LNCAP (cell line): ENCODE measurements at regions not wholly inside any gene's neighbourhood (a gene's known extent, or its start where the extent isn't known, plus 50 kb on each side); places are given as distances from the start of the nearest gene placed in this dataset.

Experiments
- TF ChIP-seq, protein P1 (sequence below): fragments of 450-650 bp; IDR thresholded peaks from 2 replicates; pipeline ENCODE4 v1.5.1; 2017; ENCODE audit warnings: mild to moderate bottlenecking

DNA sequence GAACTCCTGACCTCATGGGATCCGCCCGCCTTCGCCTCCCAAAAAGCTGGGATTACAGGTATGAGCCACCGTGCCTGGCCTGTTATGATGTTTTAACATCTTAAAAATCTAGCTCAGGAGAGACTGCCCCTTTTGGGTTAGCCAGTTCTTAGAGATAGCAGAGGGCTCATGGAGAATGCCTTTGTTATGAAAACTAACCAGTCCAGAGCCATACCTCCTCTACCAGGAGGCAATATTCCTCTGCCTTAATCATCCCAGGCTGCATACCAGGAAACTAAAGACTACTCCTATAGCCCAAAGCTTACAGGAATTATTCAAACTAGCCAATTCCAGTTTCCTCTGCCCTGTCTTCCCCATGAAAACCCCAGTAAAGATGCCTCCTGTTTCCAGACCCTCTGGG lies 96.0 kb upstream of the MDM1 start:
- TF ChIP-seq, protein P1, sequence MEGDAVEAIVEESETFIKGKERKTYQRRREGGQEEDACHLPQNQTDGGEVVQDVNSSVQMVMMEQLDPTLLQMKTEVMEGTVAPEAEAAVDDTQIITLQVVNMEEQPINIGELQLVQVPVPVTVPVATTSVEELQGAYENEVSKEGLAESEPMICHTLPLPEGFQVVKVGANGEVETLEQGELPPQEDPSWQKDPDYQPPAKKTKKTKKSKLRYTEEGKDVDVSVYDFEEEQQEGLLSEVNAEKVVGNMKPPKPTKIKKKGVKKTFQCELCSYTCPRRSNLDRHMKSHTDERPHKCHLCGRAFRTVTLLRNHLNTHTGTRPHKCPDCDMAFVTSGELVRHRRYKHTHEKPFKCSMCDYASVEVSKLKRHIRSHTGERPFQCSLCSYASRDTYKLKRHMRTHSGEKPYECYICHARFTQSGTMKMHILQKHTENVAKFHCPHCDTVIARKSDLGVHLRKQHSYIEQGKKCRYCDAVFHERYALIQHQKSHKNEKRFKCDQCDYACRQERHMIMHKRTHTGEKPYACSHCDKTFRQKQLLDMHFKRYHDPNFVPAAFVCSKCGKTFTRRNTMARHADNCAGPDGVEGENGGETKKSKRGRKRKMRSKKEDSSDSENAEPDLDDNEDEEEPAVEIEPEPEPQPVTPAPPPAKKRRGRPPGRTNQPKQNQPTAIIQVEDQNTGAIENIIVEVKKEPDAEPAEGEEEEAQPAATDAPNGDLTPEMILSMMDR: no peak

DNA sequence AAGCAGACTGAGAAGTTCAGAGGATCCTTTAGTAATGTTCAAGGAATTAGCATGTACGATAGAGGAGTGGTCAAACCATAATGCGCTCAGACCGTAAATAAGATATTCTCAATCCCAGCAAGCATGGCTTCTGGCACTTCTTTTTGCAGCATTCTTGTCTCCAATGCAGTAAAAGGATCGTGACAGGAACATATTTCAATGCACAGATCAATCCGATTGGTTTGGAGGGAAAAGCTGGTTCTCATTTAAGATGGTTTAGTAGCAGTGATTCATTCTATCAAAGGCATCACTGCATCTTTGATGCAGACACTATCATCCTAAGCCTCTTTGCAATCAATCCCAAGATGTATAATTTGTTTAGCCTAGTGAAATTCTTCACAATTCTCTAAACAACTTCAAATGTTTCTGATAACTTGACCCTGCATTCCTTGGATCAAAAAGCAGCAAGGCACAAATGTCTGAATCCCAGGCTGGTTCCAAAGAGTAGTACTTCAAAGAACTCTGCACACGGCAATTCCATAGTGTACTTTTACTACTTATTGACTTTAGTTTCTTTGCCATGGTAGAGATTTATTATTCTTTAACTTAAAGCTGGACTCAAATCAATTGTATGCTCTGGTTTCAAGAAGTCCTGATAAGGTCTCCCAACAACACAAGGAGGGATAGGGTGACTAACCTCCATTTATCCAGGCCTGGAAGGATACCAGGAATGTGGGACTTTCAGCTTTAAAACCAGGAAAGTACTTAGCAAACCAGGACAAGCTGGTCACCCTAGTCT lies 96.8 kb upstream of the MDM1 start:
- TF ChIP-seq, protein P1: no peak

DNA sequence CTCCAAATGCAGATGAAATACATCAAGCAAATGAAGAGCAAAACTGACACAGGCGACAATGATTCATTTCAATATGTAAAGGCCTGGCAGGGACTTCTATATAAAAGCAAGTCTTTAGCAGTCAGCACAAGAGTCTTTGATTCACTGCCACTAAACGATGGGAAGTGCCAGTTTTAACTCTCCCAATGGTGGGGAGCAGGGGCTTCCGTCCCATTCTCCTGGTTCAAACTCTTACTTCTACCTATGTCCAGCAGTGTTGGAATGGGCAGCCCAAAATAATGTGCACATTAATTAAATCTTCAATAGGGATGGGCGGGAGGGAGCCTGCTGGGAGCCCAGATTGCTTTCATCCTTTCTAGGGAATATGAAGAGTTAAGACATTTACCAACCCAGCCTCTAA lies 97.5 kb upstream of the MDM1 start:
- TF ChIP-seq, protein P1: no peak

DNA sequence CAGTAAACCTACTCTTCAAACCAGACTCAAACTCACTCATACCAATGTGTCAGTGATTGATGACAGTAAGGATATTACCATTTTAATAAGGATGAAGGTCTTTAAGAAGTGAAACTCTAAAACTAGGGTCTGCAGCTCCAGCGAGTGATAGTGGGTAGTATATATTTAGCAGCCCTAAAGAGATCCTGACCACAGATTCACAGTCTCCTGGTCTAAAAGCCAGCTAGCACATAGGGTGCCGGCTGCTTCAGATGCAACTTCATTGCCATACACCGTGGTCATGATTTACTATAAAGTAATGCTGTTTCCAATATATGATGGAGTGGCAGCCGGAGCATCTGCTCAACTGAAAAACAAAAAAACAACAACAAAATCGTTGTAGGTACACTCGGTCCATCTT lies 99.6 kb upstream of the MDM1 start:
- TF ChIP-seq, protein P1: no peak

DNA sequence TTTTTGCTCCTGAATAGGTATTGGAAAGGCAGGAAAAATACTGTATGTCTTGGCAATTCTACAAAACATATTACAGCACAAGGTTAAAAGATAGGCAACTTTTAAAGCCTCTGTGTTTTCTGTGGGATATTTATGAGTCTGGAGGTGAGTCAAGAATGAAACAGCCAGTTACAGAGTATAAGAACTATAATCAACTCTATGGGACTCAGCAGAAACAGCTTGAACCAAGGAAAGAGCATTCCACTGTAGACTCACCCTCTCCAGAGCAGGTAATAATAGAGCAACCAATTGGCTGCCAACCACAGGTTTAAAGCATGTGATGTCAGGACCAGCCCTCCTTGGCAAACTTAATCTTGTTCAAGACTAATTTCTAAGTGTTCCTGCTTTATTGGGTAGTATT lies 100.5 kb upstream of the MDM1 start:
- TF ChIP-seq, protein P1: no peak

DNA sequence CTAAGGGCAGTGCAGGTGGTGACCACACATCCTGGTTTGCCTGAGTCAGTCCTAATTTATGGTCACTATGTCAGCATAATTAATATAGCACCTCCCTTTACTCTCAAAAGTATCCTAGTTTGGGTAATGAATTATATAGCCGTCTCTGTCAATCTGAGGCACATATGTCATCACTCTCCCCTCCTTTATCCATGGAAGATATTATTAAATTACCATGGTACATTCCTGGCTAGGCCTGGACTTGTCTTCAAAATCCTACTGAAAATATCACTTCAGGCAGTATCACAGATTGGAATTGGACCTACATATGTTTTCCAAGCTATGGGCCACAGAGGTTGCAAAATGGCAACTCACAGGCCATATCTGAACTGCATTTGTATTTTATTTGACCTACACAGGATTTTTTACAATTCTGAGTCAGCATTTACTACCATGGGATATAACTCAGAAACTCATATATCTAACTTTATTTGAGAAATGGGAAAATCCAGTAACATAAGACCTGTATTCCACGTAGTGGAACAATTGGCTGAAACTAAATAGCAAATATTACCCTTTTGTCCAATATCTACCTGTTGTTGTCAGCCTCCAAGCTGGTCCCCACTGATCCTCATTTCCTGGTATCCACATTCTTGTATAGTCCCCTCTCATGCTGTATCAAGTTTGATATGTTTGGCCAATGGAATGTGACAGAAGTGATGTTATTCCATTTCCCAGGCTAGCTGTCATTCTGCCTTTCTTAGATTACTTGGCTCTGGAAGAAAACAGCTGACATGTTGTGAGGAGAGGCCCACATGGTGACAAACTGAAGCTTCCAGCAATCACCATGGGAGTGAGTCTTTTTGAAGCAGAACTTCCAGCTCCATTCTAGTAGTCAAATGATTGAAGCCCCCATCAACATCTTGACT lies 102.5 kb upstream of the MDM1 start:
- TF ChIP-seq, protein P1: no peak

DNA sequence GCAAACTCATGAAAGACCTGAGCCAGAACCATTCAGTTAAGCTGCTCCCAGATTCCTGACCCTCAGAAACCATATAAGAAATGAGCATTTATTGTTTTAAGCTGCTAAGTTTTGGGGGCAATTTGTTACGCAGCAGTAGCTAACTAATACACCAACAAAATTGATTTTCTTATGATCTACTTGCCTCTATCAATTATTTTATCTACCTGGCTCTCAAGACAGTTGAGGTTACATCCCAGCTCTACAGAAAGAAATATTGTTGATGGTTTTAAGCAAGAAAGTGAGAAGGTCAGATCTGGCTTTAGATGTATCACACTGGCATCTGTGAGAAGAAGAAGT lies 103.1 kb upstream of the MDM1 start:
- TF ChIP-seq, protein P1: no peak
